ENCODE measurements at regions not wholly inside any gene's neighbourhood (a gene's known extent, or its start where the extent isn't known, plus 50 kb on each side); places are given as distances from the start of the nearest gene placed in this dataset.

DNA sequence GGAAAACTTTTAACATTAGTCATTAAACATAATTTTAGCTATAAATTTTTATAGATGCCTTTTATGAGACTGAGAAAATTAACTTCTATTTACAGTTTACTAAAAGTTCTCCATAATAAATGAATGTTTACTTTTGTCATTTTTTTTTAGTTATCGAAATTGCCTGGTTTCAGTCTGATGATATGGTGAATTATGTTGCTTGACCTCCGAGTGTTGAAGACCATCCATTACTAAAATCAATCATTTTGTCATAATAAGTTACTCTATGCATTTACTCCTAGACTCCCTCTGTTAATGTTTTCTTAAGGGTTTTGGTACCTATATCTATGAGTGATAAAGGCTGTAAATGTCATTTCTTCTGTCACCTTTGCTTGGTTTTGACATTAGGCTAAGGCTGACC is 516.0 kb upstream of the ROBO1 start:
- 20 to 58% methylated on average over 2 of the region's 2 CpGs for WGBS, 2 donors (ENCODE audit: low coverage in 1 of 2)
- Histone ChIP-seq H3K27ac (no peak overlapping the region), H3K9me3 (no peaks in the 10 kb centered on the region), H3K4me1 (no peaks in the 10 kb centered on the region), H3K27me3 (no peaks in the 10 kb centered on the region), H3K4me3 (no peak overlapping the region), H3K36me3 (no peaks in the 10 kb centered on the region)
- TF ChIP-seq, protein P1, sequence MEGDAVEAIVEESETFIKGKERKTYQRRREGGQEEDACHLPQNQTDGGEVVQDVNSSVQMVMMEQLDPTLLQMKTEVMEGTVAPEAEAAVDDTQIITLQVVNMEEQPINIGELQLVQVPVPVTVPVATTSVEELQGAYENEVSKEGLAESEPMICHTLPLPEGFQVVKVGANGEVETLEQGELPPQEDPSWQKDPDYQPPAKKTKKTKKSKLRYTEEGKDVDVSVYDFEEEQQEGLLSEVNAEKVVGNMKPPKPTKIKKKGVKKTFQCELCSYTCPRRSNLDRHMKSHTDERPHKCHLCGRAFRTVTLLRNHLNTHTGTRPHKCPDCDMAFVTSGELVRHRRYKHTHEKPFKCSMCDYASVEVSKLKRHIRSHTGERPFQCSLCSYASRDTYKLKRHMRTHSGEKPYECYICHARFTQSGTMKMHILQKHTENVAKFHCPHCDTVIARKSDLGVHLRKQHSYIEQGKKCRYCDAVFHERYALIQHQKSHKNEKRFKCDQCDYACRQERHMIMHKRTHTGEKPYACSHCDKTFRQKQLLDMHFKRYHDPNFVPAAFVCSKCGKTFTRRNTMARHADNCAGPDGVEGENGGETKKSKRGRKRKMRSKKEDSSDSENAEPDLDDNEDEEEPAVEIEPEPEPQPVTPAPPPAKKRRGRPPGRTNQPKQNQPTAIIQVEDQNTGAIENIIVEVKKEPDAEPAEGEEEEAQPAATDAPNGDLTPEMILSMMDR (IDR thresholded peaks at IDR 0.05), result no peak
- TF ChIP-seq POLR2AphosphoS5 (IDR thresholded peaks at IDR 0.05) (no peak), EP300 (IDR thresholded peaks at IDR 0.05; ENCODE audit: low read depth) (no peak), POLR2A (IDR thresholded peaks at IDR 0.05) (no peak)
- in situ Hi-C loops (cut with MboI; ENCODE audit: low pct_ligation_motif_present in 1 of 4, low pct_unique_long_range_greater_than_20kb in 1 of 4, low sequenced_read_pairs in 3 of 4) (no loop called here), intact Hi-C loops (cut with DNase I; ENCODE audit: low total_unique reads) (no loop called here)
- DNase-seq, result no peak

DNA sequence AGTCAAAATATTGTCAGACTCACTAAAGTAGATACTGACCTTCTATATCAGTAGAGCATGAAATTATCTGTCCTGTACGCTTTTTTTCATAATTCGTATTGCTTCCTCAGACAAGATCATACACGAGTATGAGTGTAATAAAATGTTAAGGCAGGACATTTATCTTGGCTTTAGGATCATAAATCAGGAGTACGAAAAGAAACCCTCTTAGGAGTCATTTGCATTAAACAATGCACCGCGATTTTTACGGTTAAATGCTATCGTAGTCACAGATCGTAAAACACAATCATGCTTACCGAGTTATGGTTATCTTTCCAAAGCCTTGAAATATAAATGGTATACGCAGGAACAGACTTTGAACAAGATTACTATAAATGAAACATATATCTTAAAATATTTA is 510.3 kb upstream of the ROBO1 start:
- intact Hi-C loops (cut with DNase I; ENCODE audit: low total_unique reads), result no loop called here
- TF ChIP-seq POLR2AphosphoS5 (IDR thresholded peaks at IDR 0.05) (no peak), EP300 (IDR thresholded peaks at IDR 0.05; ENCODE audit: low read depth) (no peak), POLR2A (IDR thresholded peaks at IDR 0.05) (no peak)
- TF ChIP-seq, protein P1 (IDR thresholded peaks at IDR 0.05), result no peak
- in situ Hi-C loops (cut with MboI; ENCODE audit: low pct_ligation_motif_present in 1 of 4, low pct_unique_long_range_greater_than_20kb in 1 of 4, low sequenced_read_pairs in 3 of 4), result no loop called here
- H3K36me3 ChIP-seq, result no peaks in the 10 kb centered on the region
- H3K4me1 ChIP-seq, result no peaks in the 10 kb centered on the region
- no peaks in the 10 kb centered on the region for H3K27me3 ChIP-seq
- no peak overlapping the region for H3K27ac ChIP-seq
- H3K9me3 ChIP-seq, result no peaks in the 10 kb centered on the region
- 49 to 63% methylated on average over 11 of the region's 11 CpGs for WGBS, 2 donors (ENCODE audit: low coverage in 1 of 2)
- no peak overlapping the region for H3K4me3 ChIP-seq
- no peak for DNase-seq

DNA sequence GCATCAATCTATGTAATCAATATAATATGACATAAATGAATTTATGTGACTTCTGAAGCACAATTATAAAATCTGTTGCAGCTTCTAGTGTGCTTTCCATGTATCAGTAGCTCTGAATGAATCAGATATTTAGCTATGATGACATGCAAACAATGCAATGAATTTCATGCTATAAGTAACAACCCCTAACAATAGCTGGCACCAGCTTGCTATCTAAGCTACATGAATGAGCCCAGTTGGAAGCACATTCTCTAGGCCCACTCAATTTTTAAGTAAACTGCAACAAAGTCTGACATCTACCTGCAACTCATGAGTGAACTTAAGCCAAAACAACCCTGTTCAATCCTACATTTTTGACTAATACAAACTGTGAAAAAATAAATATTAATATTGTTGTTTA is 507.3 kb upstream of the ROBO1 start:
- H3K4me1 ChIP-seq, result no peaks in the 10 kb centered on the region
- DNase-seq, result no peak
- TF ChIP-seq POLR2A (IDR thresholded peaks at IDR 0.05) (no peak), POLR2AphosphoS5 (IDR thresholded peaks at IDR 0.05) (no peak), EP300 (IDR thresholded peaks at IDR 0.05; ENCODE audit: low read depth) (no peak)
- TF ChIP-seq, protein P1 (IDR thresholded peaks at IDR 0.05), result no peak
- no peaks in the 10 kb centered on the region for H3K36me3 ChIP-seq
- H3K9me3 ChIP-seq, result no peaks in the 10 kb centered on the region
- intact Hi-C loops (cut with DNase I; ENCODE audit: low total_unique reads), result no loop called here
- in situ Hi-C loops (cut with MboI; ENCODE audit: low pct_ligation_motif_present in 1 of 4, low pct_unique_long_range_greater_than_20kb in 1 of 4, low sequenced_read_pairs in 3 of 4), result no loop called here
- no peaks in the 10 kb centered on the region for H3K27me3 ChIP-seq
- H3K27ac ChIP-seq, result no peak overlapping the region
- no peak overlapping the region for H3K4me3 ChIP-seq

DNA sequence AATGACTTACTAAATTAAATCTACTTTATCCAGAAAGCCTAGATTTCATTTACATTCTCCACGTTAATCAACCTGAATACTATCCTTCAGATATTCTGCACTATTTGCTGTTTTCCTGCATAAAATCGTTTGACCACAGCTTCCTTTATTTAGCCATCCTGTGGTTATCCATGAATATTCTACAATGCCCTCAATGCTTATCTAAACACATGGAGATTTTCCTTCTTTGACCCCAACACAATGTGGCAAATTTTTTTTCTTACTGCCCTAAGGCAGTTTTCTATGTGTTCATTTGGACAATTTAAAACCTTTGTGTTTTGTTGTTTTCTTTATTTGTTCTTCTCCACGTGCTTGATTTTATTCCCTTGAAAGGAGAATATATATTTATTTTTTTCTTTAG is 495.5 kb upstream of the ROBO1 start:
- TF ChIP-seq EP300 (IDR thresholded peaks at IDR 0.05; ENCODE audit: low read depth) (no peak), POLR2A (IDR thresholded peaks at IDR 0.05) (no peak), POLR2AphosphoS5 (IDR thresholded peaks at IDR 0.05) (no peak)
- TF ChIP-seq, protein P1 (IDR thresholded peaks at IDR 0.05), result no peak
- intact Hi-C loops (cut with DNase I; ENCODE audit: low total_unique reads), result no loop called here
- H3K4me1 ChIP-seq, result no peaks in the 10 kb centered on the region
- DNase-seq, result no peak
- H3K27me3 ChIP-seq, result no peaks in the 10 kb centered on the region
- H3K4me3 ChIP-seq, result no peak overlapping the region
- H3K9me3 ChIP-seq, result no peaks in the 10 kb centered on the region
- H3K27ac ChIP-seq, result no peak overlapping the region
- WGBS, 2 donors (ENCODE audit: low coverage in 1 of 2), result 49 to 52% methylated on average over 3 of the region's 3 CpGs
- in situ Hi-C loops (cut with MboI; ENCODE audit: low pct_ligation_motif_present in 1 of 4, low pct_unique_long_range_greater_than_20kb in 1 of 4, low sequenced_read_pairs in 3 of 4), result no loop called here
- H3K36me3 ChIP-seq, result no peaks in the 10 kb centered on the region
